IMR-90 (cell line): ENCODE measurements at regions not wholly inside any gene's neighbourhood (a gene's known extent, or its start where the extent isn't known, plus 50 kb on each side); places are given as distances from the start of the nearest gene placed in this dataset.
"Not testable (repeated sequence)": the region's sequence is repeated elsewhere in the genome, so short reads cannot be mapped to it uniquely, and the experiment has no call there.

Experiments used
- ATAC-seq: fragments of 200-7000 bp; cut with Tn5 transposase; 2 replicates; pipeline ENCODE4 v1.9.1; 2020; ENCODE audit warnings: low read depth, mild to moderate bottlenecking, moderate library complexity
- BruUV-seq: library from RNA; stranded (reverse); fragments of 400-500 nt; replicated peaks from 2 replicates; lab custom pipeline; 2021; lab: Mats Ljungman, UMichigan
- CTCF ChIA-PET: fragments of 300-600 bp; formaldehyde crosslinking; extraction: SDS; loops from one replicate; lab custom pipeline; 2021; ENCODE audit warnings: antibody characterized with exemption; lab: Yijun Ruan, JAX
- POLR2A ChIA-PET: fragments of 300-600 bp; sonication (Branson Sonifier 250); formaldehyde crosslinking; loops from one replicate; lab custom pipeline; 2022; ENCODE audit warnings: antibody characterized with exemption; ENCODE audit not compliant: unreplicated experiment; lab: Charles Lee
- DNase-seq: peaks from one replicate; pipeline ENCODE4 v3.0.0; 2013
- H2AFZ ChIP-seq: replicated peaks from 2 replicates; pipeline ENCODE3; 2013; ENCODE audit warnings: low read length, mild to moderate bottlenecking; ENCODE audit not compliant: poor library complexity
- H2AK5ac ChIP-seq: 2 replicates; pipeline ENCODE4 v1.6.1; 2013; ENCODE audit warnings: low read depth, low read length, inconsistent platforms
- H2AK9ac ChIP-seq: replicated peaks from 2 replicates; pipeline ENCODE3; 2013; ENCODE audit warnings: mild to moderate bottlenecking, low read depth, low read length, moderate library complexity; ENCODE audit not compliant: poor library complexity
- H2BK120ac ChIP-seq: 2 replicates; pipeline ENCODE4 v1.6.1; 2013; ENCODE audit warnings: low read depth, low read length, inconsistent platforms
- H2BK15ac ChIP-seq: 3 replicates; pipeline ENCODE4 v1.6.1; 2013; ENCODE audit warnings: low read depth, low read length, inconsistent platforms
- H2BK20ac ChIP-seq: 2 replicates; pipeline ENCODE4 v1.6.1; 2013; ENCODE audit warnings: low read depth, mild to moderate bottlenecking, inconsistent platforms, low read length, moderate library complexity
- H2BK5ac ChIP-seq: 2 replicates; pipeline ENCODE4 v1.6.1; 2013; ENCODE audit warnings: mild to moderate bottlenecking, low read depth, low read length, inconsistent platforms; ENCODE audit not compliant: poor library complexity, severe bottlenecking
- H3K14ac ChIP-seq: replicated peaks from 2 replicates; pipeline ENCODE4 v1.6.1; 2013; ENCODE audit warnings: low read depth, low read length, inconsistent platforms
- H3K18ac ChIP-seq: 2 replicates; pipeline ENCODE4 v1.6.1; 2013; ENCODE audit warnings: low read depth, low read length, control low read depth
- H3K23ac ChIP-seq: 2 replicates; pipeline ENCODE4 v1.6.1; 2013; ENCODE audit warnings: low read depth, low read length, inconsistent platforms
- H3K27ac ChIP-seq: 2 replicates; pipeline ENCODE4 v1.5.1; 2013; ENCODE audit warnings: mild to moderate bottlenecking, control low read depth, low read length; ENCODE audit not compliant: insufficient read depth
- H3K27me3 ChIP-seq: 2 replicates; pipeline ENCODE4 v1.6.1; 2013; ENCODE audit warnings: low read length; ENCODE audit not compliant: control insufficient read depth, insufficient read depth
- H3K36me3 ChIP-seq: 2 replicates; pipeline ENCODE4 v1.6.1; 2013; ENCODE audit warnings: low read length, mixed read lengths; ENCODE audit not compliant: control insufficient read depth, insufficient read depth
- H3K4ac ChIP-seq: 2 replicates; pipeline ENCODE4 v1.6.1; 2013; ENCODE audit warnings: low read depth, low read length, inconsistent platforms
- H3K4me1 ChIP-seq: 2 replicates; pipeline ENCODE4 v1.6.1; 2013; ENCODE audit warnings: low read length, mixed read lengths; ENCODE audit not compliant: control insufficient read depth, insufficient read depth
- H3K4me2 ChIP-seq: 2 replicates; pipeline ENCODE4 v1.6.1; 2013; ENCODE audit warnings: low read depth, mild to moderate bottlenecking, control low read depth, low read length, moderate library complexity
- H3K4me3 ChIP-seq: 2 replicates; pipeline ENCODE4 v1.5.1; 2013; ENCODE audit warnings: low read depth, mild to moderate bottlenecking, control low read depth, low read length, moderate library complexity; ENCODE audit not compliant: insufficient read depth
- H3K56ac ChIP-seq: 2 replicates; pipeline ENCODE4 v1.6.1; 2013; ENCODE audit warnings: low read length, inconsistent platforms; ENCODE audit not compliant: insufficient read depth; ENCODE audit errors: extremely low read depth
- H3K79me1 ChIP-seq, 2 experiments: 2 replicates each; pipeline ENCODE4 v1.6.1; 2013; ENCODE audit warnings: low read length in 2 of 2, inconsistent platforms in 1 of 2, low read depth in 1 of 2
- H3K9ac ChIP-seq: 2 replicates; pipeline ENCODE4 v1.6.1; 2013; ENCODE audit warnings: low read depth, low read length, control low read depth
- H3K9me1 ChIP-seq: 2 replicates; pipeline ENCODE4 v1.6.1; 2013; ENCODE audit warnings: low read length, inconsistent platforms; ENCODE audit not compliant: insufficient read depth
- H3K9me3 ChIP-seq: 2 replicates; pipeline ENCODE4 v1.6.1; 2013; ENCODE audit warnings: low read length; ENCODE audit not compliant: control insufficient read depth, insufficient read depth
- H4K20me1 ChIP-seq: 2 replicates; pipeline ENCODE4 v1.6.1; 2013; ENCODE audit warnings: low read length, inconsistent platforms; ENCODE audit not compliant: insufficient read depth
- H4K5ac ChIP-seq: 2 replicates; pipeline ENCODE4 v1.6.1; 2013; ENCODE audit warnings: mild to moderate bottlenecking, low read depth, low read length, control low read depth
- H4K8ac ChIP-seq, 2 experiments: 2 replicates each; pipeline ENCODE4 v1.6.1; 2013; ENCODE audit warnings: low read depth in 2 of 2, low read length in 2 of 2, control low read depth in 1 of 2, inconsistent platforms in 1 of 2
- H4K91ac ChIP-seq: 2 replicates; pipeline ENCODE4 v1.6.1; 2013; ENCODE audit warnings: low read depth, low read length, inconsistent platforms; ENCODE audit not compliant: insufficient read depth
- WGBS, 2 experiments: methylation state at CpG; one replicate each; pipeline versions ENCODE4 v1.1.5 to v1.1.7; 2013; ENCODE audit warnings: missing lambda C conversion rate in 2 of 2; ENCODE audit not compliant: insufficient read length in 1 of 2; ENCODE audit errors: extremely low coverage in 2 of 2; 5-methylcytosine and 5-hydroxymethylcytosine counted together
- dilution Hi-C: fragments of 300-500 bp; cut with HindIII; formaldehyde crosslinking; loops from one replicate; pipeline ENCODE4 v1.14.3; 2018; ENCODE audit warnings: low sequenced_read_pairs; ENCODE audit not compliant: unreplicated experiment
- in situ Hi-C: fragments of 300-500 bp; cut with MboI; formaldehyde crosslinking; loops from 3 replicates; pipeline ENCODE4 v1.14.3; 2019; ENCODE audit warnings: low sequenced_read_pairs, inconsistent platforms, mixed read lengths
- intact Hi-C: fragments of 100-400 bp; cut with micrococcal nuclease; formaldehyde crosslinking; loops from 2 replicates; pipeline ENCODE4 v1.10.0; 2022

DNA sequence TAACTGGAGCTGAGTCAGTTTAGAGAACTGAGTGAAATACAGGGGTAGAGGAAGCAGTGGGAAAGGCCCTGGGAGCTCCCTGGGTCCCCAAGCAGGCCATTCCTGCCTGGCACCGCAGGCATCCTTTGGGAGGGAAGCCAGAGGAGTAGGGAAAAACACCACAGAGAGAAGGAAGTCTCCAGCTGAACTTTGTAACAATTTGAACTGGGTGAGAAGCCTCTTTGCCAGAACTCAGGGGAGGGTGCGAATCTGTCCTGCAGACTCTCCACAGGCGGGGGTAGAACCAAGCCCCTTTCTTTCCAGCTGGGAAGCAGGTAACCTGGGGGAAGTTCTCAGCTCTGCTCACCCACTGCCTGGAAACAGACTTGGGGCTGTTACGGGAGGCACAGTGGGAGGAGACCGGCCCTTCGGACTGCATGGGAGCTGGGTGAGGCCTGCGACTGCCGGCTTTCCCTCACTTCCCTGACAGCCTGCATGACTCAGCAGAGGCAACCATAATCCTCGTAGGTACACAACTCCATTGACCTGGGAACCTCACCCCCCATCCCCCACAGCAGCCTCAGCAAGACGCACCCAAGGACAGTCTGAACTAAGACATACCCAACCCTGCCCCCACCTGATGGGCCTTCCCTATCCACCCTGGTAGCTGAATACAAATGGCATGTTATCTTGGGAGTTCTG is 110.1 kb downstream of the ARHGAP11B start:
- intact Hi-C loops: not testable (repeated sequence)

DNA sequence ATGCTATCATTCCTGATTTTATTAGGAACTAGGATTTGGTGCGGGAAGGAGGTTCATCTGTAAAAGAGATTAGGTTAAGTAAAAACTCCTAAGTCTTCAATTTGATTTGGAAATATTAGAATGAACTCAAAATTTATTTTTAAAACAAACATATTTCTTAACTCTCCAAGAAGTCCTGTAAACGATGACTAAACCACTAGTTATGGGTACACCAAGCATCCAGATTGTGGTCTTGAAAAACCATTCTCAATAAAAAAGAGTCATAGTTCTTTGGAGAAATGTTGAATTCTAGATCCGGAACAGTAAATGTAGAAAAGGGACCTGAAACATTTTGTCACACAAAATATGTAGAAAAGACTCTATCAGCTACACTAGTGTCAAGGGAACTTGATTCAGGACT is 116.9 kb downstream of the ARHGAP11B start:
- dilution Hi-C loops, H2BK5ac ChIP-seq, CTCF ChIA-PET, H4K91ac ChIP-seq, H3K9ac ChIP-seq, BruUV-seq, H3K18ac ChIP-seq, H4K8ac ChIP-seq, H3K4me2 ChIP-seq, H3K4ac ChIP-seq, intact Hi-C loops, H3K56ac ChIP-seq, H2AK9ac ChIP-seq, H3K9me1 ChIP-seq, H2AK5ac ChIP-seq, POLR2A ChIA-PET, H2BK120ac ChIP-seq, H4K20me1 ChIP-seq, H2AFZ ChIP-seq, H3K27me3 ChIP-seq, H3K27ac ChIP-seq, H3K79me1 ChIP-seq, H4K5ac ChIP-seq, H3K4me3 ChIP-seq, H3K9me3 ChIP-seq, H3K36me3 ChIP-seq, H2BK15ac ChIP-seq, H3K23ac ChIP-seq, H2BK20ac ChIP-seq, H3K4me1 ChIP-seq, in situ Hi-C loops, H3K14ac ChIP-seq: not testable (repeated sequence)
- DNase-seq: peak; percentile 68
- ATAC-seq: peak; percentile 79
- no CpG with 5 or more reads among the region's 3 CpGs for WGBS, 2 experiments

More for the DNA sequence above, 110.1 kb downstream of the ARHGAP11B start:
- H3K56ac ChIP-seq, H3K4me2 ChIP-seq, H3K36me3 ChIP-seq, POLR2A ChIA-PET, H3K9me1 ChIP-seq, H3K9me3 ChIP-seq, H3K79me1 ChIP-seq, H2AFZ ChIP-seq, DNase-seq, dilution Hi-C loops, H3K14ac ChIP-seq, H3K27me3 ChIP-seq, BruUV-seq, ATAC-seq, H3K9ac ChIP-seq, in situ Hi-C loops, H4K5ac ChIP-seq, H3K27ac ChIP-seq, H2BK5ac ChIP-seq, H4K20me1 ChIP-seq, H3K4me3 ChIP-seq, H2BK15ac ChIP-seq, H2BK20ac ChIP-seq, H4K91ac ChIP-seq, H3K4ac ChIP-seq, H3K18ac ChIP-seq, H2BK120ac ChIP-seq, H2AK5ac ChIP-seq, H2AK9ac ChIP-seq, H3K23ac ChIP-seq, H3K4me1 ChIP-seq, H4K8ac ChIP-seq, CTCF ChIA-PET: not testable (repeated sequence)
- 100% methylated on average over 1 of the region's 10 CpGs; no CpG with 5 or more reads in 1 of the 2 experiments for WGBS, 2 experiments
